Naive thymus-derived CD8-positive, alpha-beta T cell (primary cell): ENCODE measurements at regions not wholly inside any gene's neighbourhood (a gene's known extent, or its start where the extent isn't known, plus 50 kb on each side); places are given as distances from the start of the nearest gene placed in this dataset.

Source experiments
- ATAC-seq, 2 donors: fragments of 150-1000 bp; cut with Tn5 transposase in 1 of 2; sonication (Bioruptor Pico), chemical (Tn5 transposase) in 1 of 2; 1 replicate in 1 of 2; 2 replicates in 1 of 2; pipeline ENCODE4 v1.10.0; 2021; ENCODE audit warnings: mild to moderate bottlenecking in 2 of 2, moderate library complexity in 2 of 2
- POLR2A ChIA-PET: fragments of 350-600 bp; sonication (Branson Sonifier 250); formaldehyde crosslinking; loops from one replicate; lab custom pipeline; 2021; ENCODE audit warnings: antibody characterized with exemption; lab: Charles Lee
- DNase-seq, 10 donors: peaks; one replicate each; pipeline versions ENCODE4 v3.0.0 to v3.0.0-alpha.2; 2020 to 2022
- H3K27ac Mint-ChIP-seq, 10 donors: one replicate each; pipeline ENCODE4 v1.8.0; 2020 to 2022; ENCODE audit warnings: mild to moderate bottlenecking in 10 of 10, mixed read lengths in 10 of 10, moderate library complexity in 4 of 10, inconsistent platforms in 1 of 10
- H3K27me3 Mint-ChIP-seq, 5 donors: one replicate each; pipeline ENCODE4 v1.8.0; 2021 to 2022; ENCODE audit warnings: mixed read lengths in 5 of 5
- H3K36me3 Mint-ChIP-seq, 3 donors: one replicate each; pipeline ENCODE4 v1.8.0; 2020 to 2022; ENCODE audit warnings: mixed read lengths in 3 of 3, mild to moderate bottlenecking in 2 of 3, inconsistent platforms in 1 of 3
- H3K4me1 Mint-ChIP-seq, 4 donors: one replicate each; pipeline ENCODE4 v1.8.0; 2021 to 2022; ENCODE audit warnings: mixed read lengths in 4 of 4
- H3K4me3 Mint-ChIP-seq, 10 donors: one replicate each; pipeline ENCODE4 v1.8.0; 2020 to 2022; ENCODE audit warnings: mild to moderate bottlenecking in 10 of 10, mixed read lengths in 10 of 10, moderate library complexity in 6 of 10, inconsistent platforms in 1 of 10
- H3K9me3 Mint-ChIP-seq, 9 donors: one replicate each; pipeline ENCODE4 v1.8.0; 2020 to 2022; ENCODE audit warnings: mixed read lengths in 9 of 9, mild to moderate bottlenecking in 3 of 9, inconsistent platforms in 1 of 9, moderate library complexity in 1 of 9

- no peaks in the 10 kb centered on the region for H3K36me3 Mint-ChIP-seq
- DNase-seq (no peak), ATAC-seq (no peak)
- H3K9me3 Mint-ChIP-seq = no peaks in the 10 kb centered on the region
- POLR2A ChIA-PET = no interaction called here
- H3K4me1 Mint-ChIP-seq = no peaks in the 10 kb centered on the region
- no peak overlapping the region for H3K27ac Mint-ChIP-seq
- H3K27me3 Mint-ChIP-seq = peaks cover 0 to 19% (median 4%) of the 10 kb centered on the region in 5 donors
- no peak overlapping the region for H3K4me3 Mint-ChIP-seq
Observed at GRCh38 chr2:15748736-15749323, 157.2 kb downstream of the DDX1 start.

- Mint-ChIP-seq H3K4me1 (no peaks in the 10 kb centered on the region), H3K27me3 (peaks cover 1 to 10% (median 4%) of the 10 kb centered on the region in 5 donors), H3K9me3 (no peaks in the 10 kb centered on the region), H3K36me3 (no peaks in the 10 kb centered on the region), H3K27ac (no peak overlapping the region), H3K4me3 (no peak overlapping the region)
- POLR2A ChIA-PET = no interaction called here
- DNase-seq = no peak
- no peak for ATAC-seq
Observed at GRCh38 chr2:15749460-15750432, 158.1 kb downstream of the DDX1 start.

GRCh38 chr2:15750433-15750814 is 158.8 kb downstream of the DDX1 start:
- Mint-ChIP-seq H3K27me3 (peaks cover 0 to 4% (median 3%) of the 10 kb centered on the region in 5 donors), H3K36me3 (no peaks in the 10 kb centered on the region), H3K27ac (no peak overlapping the region), H3K9me3 (peaks cover 0 to 6% (median 0%) of the 10 kb centered on the region in 9 donors), H3K4me3 (no peak overlapping the region), H3K4me1 (no peaks in the 10 kb centered on the region)
- POLR2A ChIA-PET = no interaction called here
- ATAC-seq (no peak), DNase-seq (no peak)

GRCh38 chr2:15750822-15751329 is 159.2 kb downstream of the DDX1 start:
- H3K36me3 Mint-ChIP-seq = no peaks in the 10 kb centered on the region
- no peaks in the 10 kb centered on the region for H3K4me1 Mint-ChIP-seq
- no peak for DNase-seq
- peaks cover 0 to 4% (median 2%) of the 10 kb centered on the region in 5 donors for H3K27me3 Mint-ChIP-seq
- ATAC-seq = no peak
- H3K9me3 Mint-ChIP-seq = peaks cover 0 to 8% (median 0%) of the 10 kb centered on the region in 9 donors
- POLR2A ChIA-PET = no interaction called here
- H3K27ac Mint-ChIP-seq = no peak overlapping the region
- no peak overlapping the region for H3K4me3 Mint-ChIP-seq

- H3K4me3 Mint-ChIP-seq = no peak overlapping the region
- peaks cover 0 to 8% (median 0%) of the 10 kb centered on the region in 9 donors for H3K9me3 Mint-ChIP-seq
- POLR2A ChIA-PET = no interaction called here
- peaks cover 0 to 4% (median under 1%) of the 10 kb centered on the region in 5 donors for H3K27me3 Mint-ChIP-seq
- DNase-seq (no peak), ATAC-seq (no peak)
- H3K27ac Mint-ChIP-seq = no peak overlapping the region
- no peaks in the 10 kb centered on the region for H3K36me3 Mint-ChIP-seq
- no peaks in the 10 kb centered on the region for H3K4me1 Mint-ChIP-seq
Observed at GRCh38 chr2:15751477-15751876, 159.8 kb downstream of the DDX1 start.

- Mint-ChIP-seq H3K4me3 (no peak overlapping the region), H3K9me3 (peaks cover 0 to 8% (median 0%) of the 10 kb centered on the region in 9 donors), H3K27ac (no peak overlapping the region), H3K36me3 (no peaks in the 10 kb centered on the region), H3K27me3 (peaks cover 0 to 3% (median 0%) of the 10 kb centered on the region in 5 donors), H3K4me1 (no peaks in the 10 kb centered on the region)
- DNase-seq = no peak
- POLR2A ChIA-PET = no interaction called here
- ATAC-seq = no peak
Observed at GRCh38 chr2:15752552-15753232, 161.0 kb downstream of the DDX1 start.

GRCh38 chr2:15753233-15753798 is 161.6 kb downstream of the DDX1 start:
- Mint-ChIP-seq H3K4me1 (no peaks in the 10 kb centered on the region), H3K4me3 (no peak overlapping the region), H3K27me3 (peaks cover 1 to 7% (median 2%) of the 10 kb centered on the region in 5 donors), H3K27ac (no peak overlapping the region), H3K9me3 (peaks cover 0 to 13% (median 0%) of the 10 kb centered on the region in 9 donors), H3K36me3 (no peaks in the 10 kb centered on the region)
- ATAC-seq (no peak), DNase-seq (no peak)
- POLR2A ChIA-PET = no interaction called here

- Mint-ChIP-seq H3K27me3 (peaks cover 2 to 9% (median 4%) of the 10 kb centered on the region in 5 donors), H3K9me3 (peaks cover 0 to 17% (median 0%) of the 10 kb centered on the region in 9 donors), H3K27ac (no peak overlapping the region), H3K36me3 (no peaks in the 10 kb centered on the region), H3K4me1 (no peaks in the 10 kb centered on the region), H3K4me3 (no peak overlapping the region)
- ATAC-seq (no peak), DNase-seq (no peak)
- POLR2A ChIA-PET = no interaction called here
Observed at GRCh38 chr2:15753811-15754702, 162.4 kb downstream of the DDX1 start.

GRCh38 chr2:15754703-15755099 is 163.0 kb downstream of the DDX1 start:
- Mint-ChIP-seq H3K27ac (no peak overlapping the region), H3K9me3 (peaks cover 0 to 17% (median 0%) of the 10 kb centered on the region in 9 donors), H3K36me3 (no peaks in the 10 kb centered on the region), H3K4me3 (no peak overlapping the region), H3K4me1 (no peaks in the 10 kb centered on the region), H3K27me3 (peaks cover 2 to 9% (median 4%) of the 10 kb centered on the region in 5 donors)
- ATAC-seq = no peak
- no peak for DNase-seq
- POLR2A ChIA-PET = no interaction called here

GRCh38 chr2:15755528-15755927 is 163.9 kb downstream of the DDX1 start:
- H3K27ac Mint-ChIP-seq = no peak overlapping the region
- POLR2A ChIA-PET = no interaction called here

GRCh38 chr2:15756011-15756550 is 164.4 kb downstream of the DDX1 start:
- no peak for DNase-seq
- no peak for ATAC-seq
- Mint-ChIP-seq H3K4me1 (no peaks in the 10 kb centered on the region), H3K27ac (no peak overlapping the region), H3K27me3 (peaks cover 2 to 12% (median 4%) of the 10 kb centered on the region in 5 donors), H3K9me3 (peaks cover 0 to 17% (median 0%) of the 10 kb centered on the region in 9 donors), H3K4me3 (no peak overlapping the region), H3K36me3 (no peaks in the 10 kb centered on the region)
- POLR2A ChIA-PET = no interaction called here

More at GRCh38 chr2:15755528-15755927, 163.9 kb downstream of the DDX1 start:
- Mint-ChIP-seq H3K27me3 (peaks cover 2 to 9% (median 4%) of the 10 kb centered on the region in 5 donors), H3K9me3 (peaks cover 0 to 17% (median 0%) of the 10 kb centered on the region in 9 donors), H3K4me3 (no peak overlapping the region), H3K4me1 (no peaks in the 10 kb centered on the region), H3K36me3 (no peaks in the 10 kb centered on the region)
- DNase-seq = no peak
- ATAC-seq = no peak
